HL-60 (cell line): ENCODE measurements at regions not wholly inside any gene's neighbourhood (a gene's known extent, or its start where the extent isn't known, plus 50 kb on each side); places are given as distances from the start of the nearest gene placed in this dataset.

ENCODE experiments used
- DNase-seq, 2 experiments: peaks; one replicate each; pipeline ENCODE4 v3.0.0-alpha.2; 2010 to 2020; ENCODE audit warnings: low read depth in 1 of 2, low spot score in 1 of 2
- H3K27ac ChIP-seq: fragments of 250-450 bp; sonication (Bioruptor Pico); replicated peaks from 2 replicates; pipeline ENCODE4 v1.5.1; 2020; ENCODE audit warnings: mild to moderate bottlenecking, moderate library complexity
- H3K27me3 ChIP-seq: fragments of 250-450 bp; sonication (Bioruptor Pico); 2 replicates; pipeline ENCODE4 v1.5.1; 2021; ENCODE audit warnings: mild to moderate bottlenecking, moderate library complexity; ENCODE audit not compliant: insufficient read depth, poor library complexity, severe bottlenecking
- H3K4me3 ChIP-seq: replicated peaks from 2 replicates; pipeline ENCODE4 v1.5.1; 2011; ENCODE audit warnings: mild to moderate bottlenecking, control low read depth, low read length; ENCODE audit not compliant: insufficient read depth
- CTCF ChIP-seq: IDR thresholded peaks from one replicate; pipeline ENCODE4 v1.5.1; 2011; ENCODE audit warnings: low read length, control low read depth, inconsistent platforms; ENCODE audit not compliant: insufficient read depth
- GABPA ChIP-seq: IDR thresholded peaks from 2 replicates; pipeline ENCODE4 v1.6.1; 2012; ENCODE audit warnings: low read depth
- POLR2AphosphoS5 ChIP-seq: IDR thresholded peaks from 2 replicates; pipeline ENCODE4 v1.6.1; 2012; ENCODE audit warnings: low read depth
- SPI1 ChIP-seq: IDR thresholded peaks from 2 replicates; pipeline ENCODE4 v1.6.1; 2012; ENCODE audit warnings: low read depth, mild to moderate bottlenecking, borderline replicate concordance
- TF ChIP-seq, protein P1 (sequence below): IDR thresholded peaks from 2 replicates; pipeline ENCODE4 v1.6.1; 2012; ENCODE audit warnings: low read depth; ENCODE audit not compliant: insufficient replicate concordance

DNA sequence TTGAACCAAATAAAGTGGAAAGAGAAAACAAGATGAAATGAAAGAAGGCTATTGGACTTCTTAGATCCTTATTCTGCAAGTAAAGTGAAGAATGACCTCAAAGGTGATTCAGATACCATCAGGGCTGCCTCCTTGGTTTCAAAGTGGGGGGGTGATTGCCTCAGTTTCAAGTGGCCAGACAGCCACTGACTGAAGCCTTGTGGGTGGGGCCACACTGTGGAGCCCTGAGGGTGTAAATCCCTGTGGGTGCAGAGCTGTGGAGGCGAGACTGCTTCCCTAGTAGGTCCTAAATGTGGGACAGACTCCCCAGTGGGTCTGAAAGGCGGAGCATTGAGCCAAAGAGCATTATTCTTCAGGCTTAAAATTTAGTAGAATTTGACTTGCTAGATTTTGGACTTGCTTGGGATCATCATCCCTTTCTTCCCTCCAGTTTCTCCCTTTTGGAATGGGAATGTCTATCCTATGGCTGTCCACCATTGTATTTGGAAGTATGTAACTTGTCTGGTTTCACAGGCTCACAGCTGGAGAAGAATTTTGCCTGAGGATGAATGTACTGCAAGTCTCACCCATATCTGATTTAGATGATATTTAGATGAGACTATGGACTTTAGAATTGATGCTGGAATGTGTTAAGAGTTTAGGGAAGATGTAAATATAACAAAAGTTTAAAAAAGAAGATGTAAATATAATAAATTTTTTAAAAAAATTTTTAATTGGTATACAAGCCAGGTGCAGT lies 71.6 kb upstream of the SOX13 start:
- no peak overlapping the region for H3K27ac ChIP-seq
- no peak overlapping the region for H3K4me3 ChIP-seq
- H3K27me3 ChIP-seq, result no peaks in the 10 kb centered on the region
- TF ChIP-seq, protein P1, sequence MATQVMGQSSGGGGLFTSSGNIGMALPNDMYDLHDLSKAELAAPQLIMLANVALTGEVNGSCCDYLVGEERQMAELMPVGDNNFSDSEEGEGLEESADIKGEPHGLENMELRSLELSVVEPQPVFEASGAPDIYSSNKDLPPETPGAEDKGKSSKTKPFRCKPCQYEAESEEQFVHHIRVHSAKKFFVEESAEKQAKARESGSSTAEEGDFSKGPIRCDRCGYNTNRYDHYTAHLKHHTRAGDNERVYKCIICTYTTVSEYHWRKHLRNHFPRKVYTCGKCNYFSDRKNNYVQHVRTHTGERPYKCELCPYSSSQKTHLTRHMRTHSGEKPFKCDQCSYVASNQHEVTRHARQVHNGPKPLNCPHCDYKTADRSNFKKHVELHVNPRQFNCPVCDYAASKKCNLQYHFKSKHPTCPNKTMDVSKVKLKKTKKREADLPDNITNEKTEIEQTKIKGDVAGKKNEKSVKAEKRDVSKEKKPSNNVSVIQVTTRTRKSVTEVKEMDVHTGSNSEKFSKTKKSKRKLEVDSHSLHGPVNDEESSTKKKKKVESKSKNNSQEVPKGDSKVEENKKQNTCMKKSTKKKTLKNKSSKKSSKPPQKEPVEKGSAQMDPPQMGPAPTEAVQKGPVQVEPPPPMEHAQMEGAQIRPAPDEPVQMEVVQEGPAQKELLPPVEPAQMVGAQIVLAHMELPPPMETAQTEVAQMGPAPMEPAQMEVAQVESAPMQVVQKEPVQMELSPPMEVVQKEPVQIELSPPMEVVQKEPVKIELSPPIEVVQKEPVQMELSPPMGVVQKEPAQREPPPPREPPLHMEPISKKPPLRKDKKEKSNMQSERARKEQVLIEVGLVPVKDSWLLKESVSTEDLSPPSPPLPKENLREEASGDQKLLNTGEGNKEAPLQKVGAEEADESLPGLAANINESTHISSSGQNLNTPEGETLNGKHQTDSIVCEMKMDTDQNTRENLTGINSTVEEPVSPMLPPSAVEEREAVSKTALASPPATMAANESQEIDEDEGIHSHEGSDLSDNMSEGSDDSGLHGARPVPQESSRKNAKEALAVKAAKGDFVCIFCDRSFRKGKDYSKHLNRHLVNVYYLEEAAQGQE, result no peak
- TF ChIP-seq SPI1 (no peak), POLR2AphosphoS5 (no peak), CTCF (no peak)
- no peak for DNase-seq

DNA sequence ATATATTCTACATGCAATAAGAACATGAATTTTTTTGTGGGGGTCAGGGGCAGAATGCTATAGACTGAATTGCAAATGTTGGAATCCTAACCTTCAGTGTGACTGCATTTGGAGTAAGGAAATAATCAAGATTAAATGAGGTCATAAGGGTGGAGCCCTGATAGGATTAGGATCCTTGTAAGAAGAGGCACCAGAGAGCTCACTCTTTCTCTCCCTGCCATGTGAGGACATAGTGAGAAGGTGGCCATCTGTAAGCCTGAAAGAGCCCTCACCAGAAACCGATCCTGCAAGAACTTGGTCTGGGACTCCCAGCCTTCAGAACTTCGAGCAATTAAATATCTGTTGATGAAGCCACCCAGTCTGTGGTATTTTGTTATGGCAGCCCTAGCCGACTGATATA lies 70.3 kb upstream of the SOX13 start:
- no peak for DNase-seq
- H3K27ac ChIP-seq, result no peak overlapping the region
- no peak overlapping the region for H3K4me3 ChIP-seq
- no peaks in the 10 kb centered on the region for H3K27me3 ChIP-seq
- TF ChIP-seq POLR2AphosphoS5 (no peak), SPI1 (no peak), CTCF (no peak), GABPA (no peak)
- TF ChIP-seq, protein P1, result no peak

GRCh38 chr1:204003536-204003935 lies 69.4 kb upstream of the SOX13 start:
- TF ChIP-seq SPI1 (no peak), POLR2AphosphoS5 (no peak), GABPA (no peak), CTCF (no peak)
- TF ChIP-seq, protein P1, result no peak
- Histone ChIP-seq H3K27me3 (no peaks in the 10 kb centered on the region), H3K27ac (no peak overlapping the region), H3K4me3 (no peak overlapping the region)
- DNase-seq, result no peak
